Cerebellar nuclear complex (tissue), 1 donor: ENCODE measurements at regions not wholly inside any gene's neighbourhood (a gene's known extent, or its start where the extent isn't known, plus 50 kb on each side); places are given as distances from the start of the nearest gene placed in this dataset.

Experiments
- DNase-seq, 2 experiments: peaks; one replicate each; lab custom pipeline; 2025; lab: John Stamatoyannopoulos, UW

DNA sequence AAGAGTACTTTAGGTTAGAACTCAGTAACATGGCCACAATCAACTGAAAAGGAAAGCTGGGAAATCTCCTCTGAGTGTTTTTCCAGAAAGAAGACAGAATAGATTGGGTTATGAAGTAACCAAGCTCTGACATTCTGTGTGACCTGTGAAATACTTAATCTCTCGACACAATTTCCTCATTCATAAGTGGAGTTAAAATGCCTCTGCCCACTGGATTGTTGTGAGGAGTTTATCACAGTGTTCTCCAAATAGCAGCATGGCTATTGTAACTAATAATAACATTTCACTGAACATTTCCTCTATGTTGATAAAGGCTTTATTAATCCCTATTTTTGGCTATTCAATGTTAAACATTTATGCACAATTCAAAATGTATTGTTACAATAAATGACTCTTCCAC is 311.0 kb downstream of the GABRB2 start:
- no peak for DNase-seq

DNA sequence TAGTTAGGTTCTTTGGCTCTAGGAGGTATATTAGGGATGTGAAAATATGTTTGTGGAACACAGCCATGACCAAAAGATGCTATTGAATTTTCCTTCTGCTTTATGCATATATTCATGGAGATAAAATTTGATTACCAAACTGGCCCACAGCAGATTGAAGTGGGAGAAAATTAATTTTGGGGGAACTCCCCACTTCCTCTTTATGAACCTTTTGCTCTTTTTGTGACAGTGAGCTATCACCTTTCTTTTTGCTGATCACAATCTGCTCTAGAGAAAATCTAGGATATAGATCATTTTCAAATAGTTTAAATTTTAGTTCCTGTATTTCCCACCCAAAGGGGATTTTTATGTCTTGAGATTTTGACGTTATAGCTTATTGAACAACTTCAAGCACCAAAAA is 313.0 kb downstream of the GABRB2 start:
- no peak for DNase-seq

DNA sequence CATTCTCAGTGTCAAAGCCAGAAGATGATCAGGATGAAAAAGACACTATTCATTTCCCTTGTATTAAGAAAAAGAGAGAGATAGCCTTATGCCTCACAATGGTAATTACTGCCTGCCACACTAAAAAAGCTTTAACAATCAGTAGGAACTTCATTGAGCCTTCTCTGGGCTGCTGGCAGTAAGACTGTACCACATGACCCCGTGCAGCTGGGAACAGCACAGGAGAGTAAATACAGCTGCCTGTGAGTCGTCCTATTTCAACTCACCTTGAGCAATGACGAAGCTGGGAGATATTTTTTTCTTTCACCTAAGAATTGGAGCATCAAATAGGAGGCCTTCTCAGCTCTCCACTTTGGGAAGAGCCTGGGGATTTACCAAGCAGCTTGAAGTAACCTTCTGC is 316.3 kb downstream of the GABRB2 start:
- DNase-seq: no peak

GRCh38 chr5:161219816-161220215 is 326.7 kb downstream of the GABRB2 start:
- DNase-seq: no peak

GRCh38 chr5:161216877-161217276 is 329.6 kb downstream of the GABRB2 start:
- no peak for DNase-seq

- DNase-seq: no peak
These were observed 334.3 kb downstream of the GABRB2 start for GRCh38 chr5:161212123-161212712.

DNA sequence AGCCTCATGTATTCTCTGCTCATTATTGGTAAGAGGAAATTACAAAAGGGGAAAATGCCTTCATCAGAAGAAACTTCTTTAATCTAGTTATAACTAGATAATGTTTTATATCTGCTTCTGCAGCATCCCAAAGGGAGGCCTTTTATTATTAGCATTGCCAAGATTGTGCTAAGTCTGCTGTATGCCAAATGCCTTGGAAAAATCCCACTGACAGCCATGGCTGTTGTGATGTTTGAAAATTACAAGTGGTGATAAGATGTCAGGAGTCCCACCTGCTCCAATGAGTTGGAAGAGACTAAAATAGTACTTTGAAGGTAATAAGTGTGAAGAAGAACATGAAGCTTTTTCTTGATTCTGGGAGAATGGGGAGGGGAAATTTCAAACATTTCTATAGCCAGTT is 345.0 kb downstream of the GABRB2 start:
- no peak for DNase-seq

DNA sequence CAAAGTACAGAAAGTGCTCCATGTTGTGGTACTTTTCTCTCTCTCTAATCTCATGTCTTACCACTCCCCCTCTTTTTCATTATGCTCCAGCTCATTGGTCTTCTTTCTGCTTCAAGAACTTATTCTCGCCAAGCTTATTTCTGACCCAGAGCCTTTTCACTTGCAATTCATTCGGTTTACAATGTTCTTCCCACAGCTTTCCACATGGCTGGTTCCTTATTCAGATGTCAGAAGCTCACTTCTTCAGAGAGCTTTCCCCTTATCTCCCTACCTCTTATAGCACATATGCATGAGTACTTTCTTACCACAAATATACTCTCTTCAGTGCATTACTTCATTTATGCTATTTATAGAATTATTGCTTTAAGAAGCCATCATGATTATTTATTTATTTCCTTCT is 338.8 kb upstream of the ATP10B start:
- DNase-seq: no peak

DNA sequence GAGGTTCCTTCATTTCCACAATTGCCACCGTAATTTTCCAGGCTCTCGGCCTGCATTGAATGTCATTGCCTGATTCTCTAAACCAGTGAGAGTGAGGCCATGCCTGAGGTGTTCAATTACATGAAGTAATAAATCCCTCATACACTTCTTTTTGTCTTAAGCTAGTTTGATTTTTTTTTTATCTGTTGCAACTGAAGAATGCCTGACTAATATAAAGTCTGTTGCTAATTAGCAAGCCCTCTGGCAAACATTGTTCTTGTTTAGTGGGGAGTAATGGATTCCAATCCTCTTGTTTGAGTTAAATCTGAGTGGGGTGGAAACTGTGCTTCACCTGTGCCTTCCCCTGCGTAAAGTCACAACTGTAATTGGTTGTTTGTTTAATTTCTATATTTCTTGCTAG is 338.1 kb upstream of the ATP10B start:
- no peak for DNase-seq

- no peak for DNase-seq
These were observed 337.4 kb upstream of the ATP10B start for GRCh38 chr5:161189452-161189851.

- DNase-seq: no peak
These were observed 331.5 kb upstream of the ATP10B start for GRCh38 chr5:161183559-161183958.

DNA sequence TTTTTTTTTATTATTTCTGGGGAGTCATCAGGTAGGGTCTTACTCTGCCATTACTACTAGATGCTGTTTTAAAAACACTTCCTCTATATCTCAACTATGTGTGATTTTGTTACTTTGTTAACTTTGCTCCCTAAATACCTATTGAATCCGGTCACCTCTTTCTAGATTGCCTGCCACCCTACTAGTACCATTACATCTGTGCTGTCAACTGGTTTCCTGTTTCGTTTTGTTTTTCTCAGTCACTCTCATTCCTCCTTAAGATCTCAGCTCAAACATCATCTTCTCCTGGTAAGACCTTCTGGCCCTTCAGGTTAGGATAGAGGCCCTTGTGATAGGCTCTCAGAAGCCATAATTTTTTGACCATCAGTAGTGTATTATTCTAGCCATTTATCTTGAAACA is 324.2 kb upstream of the ATP10B start:
- DNase-seq: no peak

GRCh38 chr5:161169776-161170175 is 317.8 kb upstream of the ATP10B start:
- DNase-seq: no peak

- peak; percentile 75 to 90 for DNase-seq
These were observed 315.2 kb upstream of the ATP10B start for GRCh38 chr5:161167016-161167767.

- no peak for DNase-seq
These were observed 314.1 kb upstream of the ATP10B start for GRCh38 chr5:161165998-161166660.

DNA sequence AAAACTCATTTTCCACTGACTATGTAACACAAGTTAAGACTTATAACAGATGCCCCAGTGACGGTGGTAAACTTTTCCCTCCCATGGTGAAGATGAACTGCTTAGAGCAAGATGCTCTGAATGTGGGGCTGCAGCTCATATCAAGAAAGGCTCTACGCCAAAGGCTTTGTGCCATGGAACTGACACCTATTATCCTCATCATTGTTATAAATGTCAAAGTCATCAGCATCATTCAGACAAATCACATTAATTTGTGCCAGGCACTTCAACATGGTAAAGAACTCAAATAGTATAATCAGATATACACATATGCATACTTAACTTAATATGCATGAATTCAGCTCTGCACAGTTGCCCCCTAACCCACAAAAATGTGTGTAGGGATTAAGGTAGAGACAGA is 305.9 kb upstream of the ATP10B start:
- no peak for DNase-seq

DNA sequence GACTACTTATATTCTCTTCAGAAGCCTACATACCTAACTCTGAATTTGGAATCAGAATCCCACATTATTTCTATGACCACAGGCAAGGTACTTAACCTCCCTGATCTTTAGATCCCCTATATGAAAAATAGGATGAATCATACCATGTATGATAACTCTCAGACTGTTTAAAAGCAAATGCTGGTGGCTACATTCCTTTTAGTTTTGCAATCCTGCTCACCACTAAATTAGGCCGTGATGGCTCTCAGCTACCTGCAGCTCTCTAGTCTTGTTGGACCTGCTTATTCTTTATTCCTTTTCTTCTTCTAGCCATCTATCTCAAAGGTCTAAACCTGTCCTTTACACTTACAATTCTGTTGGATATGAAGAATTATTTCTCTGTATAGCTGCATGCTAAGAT is 303.4 kb upstream of the ATP10B start:
- DNase-seq: no peak

DNA sequence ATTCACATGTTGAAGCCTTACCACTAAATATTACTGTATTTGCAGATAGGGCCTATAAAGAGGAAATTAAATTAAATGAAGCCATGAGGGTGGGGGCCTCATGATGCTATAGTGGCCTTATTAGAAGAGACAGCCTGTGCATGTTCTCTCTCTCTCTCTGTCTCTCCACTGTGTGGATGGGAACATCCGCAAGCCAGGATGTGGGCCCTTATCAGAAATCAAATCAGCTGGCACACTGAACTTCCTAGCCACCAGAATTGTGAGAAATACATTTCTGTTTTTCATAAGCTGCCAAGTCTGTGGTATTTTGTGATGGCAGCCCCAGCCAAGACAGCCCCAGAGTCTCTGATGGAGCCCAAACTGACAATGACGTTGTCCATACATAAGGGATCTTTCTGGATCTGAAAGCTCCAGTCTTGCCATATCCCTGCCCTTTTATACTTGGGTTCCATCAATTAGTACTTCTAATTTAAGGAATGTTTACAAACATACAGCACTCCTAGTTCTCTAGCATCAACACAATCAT is 300.5 kb upstream of the ATP10B start:
- no peak for DNase-seq

- DNase-seq: no peak
These were observed 298.5 kb upstream of the ATP10B start for GRCh38 chr5:161150441-161150988.

DNA sequence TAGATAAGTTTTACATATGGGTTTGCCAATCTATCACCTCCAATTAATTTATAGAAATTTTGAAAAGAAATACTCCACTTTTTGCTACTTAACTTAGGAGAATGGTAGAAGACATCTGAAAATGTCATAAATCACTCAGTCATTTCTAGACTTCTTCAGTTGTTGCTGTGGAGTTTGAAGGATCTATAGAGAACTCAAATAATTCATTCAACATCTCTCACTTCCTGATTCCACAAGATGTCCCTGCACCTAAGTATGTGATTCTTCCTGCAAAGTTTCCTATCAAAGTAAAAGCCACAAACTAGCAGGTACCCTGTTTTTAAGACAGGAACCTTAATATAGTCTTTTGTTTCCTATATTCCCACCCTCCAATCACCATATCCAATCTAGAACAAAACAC is 297.1 kb upstream of the ATP10B start:
- no peak for DNase-seq

DNA sequence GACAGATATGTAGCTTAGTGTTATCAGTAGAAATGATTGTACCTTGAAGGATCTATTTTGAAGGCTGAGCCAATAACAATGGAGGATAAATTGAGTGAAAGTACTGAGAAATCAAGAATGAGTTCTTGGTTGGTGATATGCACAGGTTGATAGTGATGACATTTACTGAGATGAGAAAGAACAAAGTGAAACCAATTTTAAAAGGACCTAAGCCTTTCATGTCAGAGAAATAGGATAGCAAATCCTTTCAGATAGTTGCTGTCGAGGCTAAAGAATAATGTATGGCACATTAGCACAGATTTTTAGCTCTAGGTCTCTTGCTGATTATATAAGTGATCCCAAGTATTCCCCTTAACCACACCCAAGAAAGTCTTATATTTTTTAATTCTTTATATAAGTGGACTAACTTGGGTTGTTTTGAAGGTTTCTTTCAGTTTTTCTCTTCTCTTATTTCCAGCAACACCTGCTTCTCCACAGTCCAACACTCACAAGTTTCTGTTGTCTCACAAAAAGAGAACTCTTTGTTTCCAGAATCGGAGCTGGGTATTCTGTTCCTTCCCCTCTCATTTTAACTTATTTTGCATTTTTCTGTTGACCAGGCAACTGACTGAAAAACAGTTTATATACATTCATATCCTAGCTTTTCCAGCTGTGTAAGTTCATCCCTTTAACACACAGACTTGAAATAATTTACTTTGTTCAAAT is 286.9 kb upstream of the ATP10B start:
- DNase-seq: no peak

- no peak for DNase-seq
These were observed 282.9 kb upstream of the ATP10B start for GRCh38 chr5:161134956-161135355.
